ENCODE measurements at regions not wholly inside any gene's neighbourhood (a gene's known extent, or its start where the extent isn't known, plus 50 kb on each side); places are given as distances from the start of the nearest gene placed in this dataset.

DNA sequence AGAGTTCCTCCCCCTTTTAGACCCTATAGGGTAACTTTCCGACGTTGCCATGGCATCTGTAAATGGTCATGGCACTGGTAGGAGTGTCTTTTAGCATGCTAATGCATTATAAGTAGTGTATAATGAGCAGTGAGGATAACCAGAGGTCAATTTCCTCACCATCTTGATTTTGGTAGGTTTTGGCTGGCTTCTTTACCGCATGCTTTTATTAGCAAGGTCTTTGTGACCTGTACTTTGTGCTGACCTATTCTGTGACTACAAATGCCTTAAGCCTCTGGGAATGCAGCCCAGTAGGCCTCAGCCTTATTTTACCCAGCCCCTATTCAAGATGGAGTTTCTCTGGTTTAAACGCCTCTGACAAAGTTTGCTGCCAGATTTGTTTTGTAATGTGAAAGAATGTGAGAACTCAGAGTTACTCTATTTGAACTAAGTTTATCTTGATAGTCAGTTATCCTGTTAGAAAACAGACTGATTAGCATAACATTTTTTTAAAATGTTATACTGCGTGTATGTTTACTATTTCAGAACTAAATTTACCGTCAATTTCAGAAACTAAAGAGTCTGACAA lies 111.3 kb upstream of the PRSS16 start:
- TF ChIP-seq POLR2AphosphoS5 (IDR thresholded peaks at IDR 0.05; ENCODE audit: low read depth, low read length) (no peak), TAF1 (IDR thresholded peaks at IDR 0.05; ENCODE audit: borderline replicate concordance, insufficient read depth, low read length) (no peak), FOXP2 (optimal IDR thresholded peaks at IDR 0.05; ENCODE audit: borderline replicate concordance, extremely low read depth, extremely low read length, insufficient read depth) (no peak), SIN3A (IDR thresholded peaks at IDR 0.05; ENCODE audit: borderline replicate concordance, insufficient read depth, low read length) (no peak), REST (IDR thresholded peaks at IDR 0.05; ENCODE audit: insufficient read depth in 1 of 2, low read depth in 2 of 2, low read length in 2 of 2) (no peak)

- TF ChIP-seq REST (IDR thresholded peaks at IDR 0.05; ENCODE audit: insufficient read depth in 1 of 2, low read depth in 2 of 2, low read length in 2 of 2) (no peak), SIN3A (IDR thresholded peaks at IDR 0.05; ENCODE audit: borderline replicate concordance, insufficient read depth, low read length) (no peak), POLR2AphosphoS5 (IDR thresholded peaks at IDR 0.05; ENCODE audit: low read depth, low read length) (no peak), TAF1 (IDR thresholded peaks at IDR 0.05; ENCODE audit: borderline replicate concordance, insufficient read depth, low read length) (no peak), FOXP2 (optimal IDR thresholded peaks at IDR 0.05; ENCODE audit: borderline replicate concordance, extremely low read depth, extremely low read length, insufficient read depth) (no peak)
Measured at GRCh38 chr6:27136978-27137814, 110.3 kb upstream of the PRSS16 start.

DNA sequence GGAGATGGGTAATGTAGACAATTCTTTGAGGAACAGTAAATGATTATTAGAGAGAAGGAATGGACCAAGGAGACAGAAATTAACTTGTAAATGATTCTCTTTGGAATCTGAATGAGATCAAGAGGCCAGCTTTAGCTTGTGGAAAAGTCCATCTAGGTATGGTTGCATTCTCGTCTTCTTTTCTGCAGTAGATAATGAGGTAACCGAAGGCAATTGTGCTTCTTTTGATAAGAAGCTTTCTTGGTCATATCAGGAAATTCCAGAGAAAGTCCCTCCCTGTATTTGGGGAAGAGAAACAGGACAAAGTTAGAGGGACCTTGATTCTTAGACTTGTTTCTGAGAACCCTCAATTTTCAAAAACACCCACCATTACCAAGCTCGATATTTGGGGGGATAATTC lies 109.1 kb upstream of the PRSS16 start:
- TF ChIP-seq FOXP2 (optimal IDR thresholded peaks at IDR 0.05; ENCODE audit: borderline replicate concordance, extremely low read depth, extremely low read length, insufficient read depth), result no peak
- no peak for TF ChIP-seq POLR2AphosphoS5 (IDR thresholded peaks at IDR 0.05; ENCODE audit: low read depth, low read length)
- no peak for TF ChIP-seq REST (IDR thresholded peaks at IDR 0.05; ENCODE audit: insufficient read depth in 1 of 2, low read depth in 2 of 2, low read length in 2 of 2)
- no peak for TF ChIP-seq SIN3A (IDR thresholded peaks at IDR 0.05; ENCODE audit: borderline replicate concordance, insufficient read depth, low read length)
- no peak for TF ChIP-seq TAF1 (IDR thresholded peaks at IDR 0.05; ENCODE audit: borderline replicate concordance, insufficient read depth, low read length)

- TF ChIP-seq POLR2AphosphoS5 (IDR thresholded peaks at IDR 0.05; ENCODE audit: low read depth, low read length), result no peak
- TF ChIP-seq REST (IDR thresholded peaks at IDR 0.05; ENCODE audit: insufficient read depth in 1 of 2, low read depth in 2 of 2, low read length in 2 of 2), result no peak
- TF ChIP-seq FOXP2 (optimal IDR thresholded peaks at IDR 0.05; ENCODE audit: borderline replicate concordance, extremely low read depth, extremely low read length, insufficient read depth), result no peak
- TF ChIP-seq SIN3A (IDR thresholded peaks at IDR 0.05; ENCODE audit: borderline replicate concordance, insufficient read depth, low read length), result no peak
- TF ChIP-seq TAF1 (IDR thresholded peaks at IDR 0.05; ENCODE audit: borderline replicate concordance, insufficient read depth, low read length), result no peak
Measured at GRCh38 chr6:27138837-27139755, 108.4 kb upstream of the PRSS16 start.
